GM18868 (cell line): ENCODE measurements at regions not wholly inside any gene's neighbourhood (a gene's known extent, or its start where the extent isn't known, plus 50 kb on each side); places are given as distances from the start of the nearest gene placed in this dataset.
A peak's percentile ranks its signal among the peaks of the same experiment; 100 is the strongest.

Source experiments
- ATAC-seq: cut with Tn5 transposase; IDR thresholded peaks from one replicate; pipeline ENCODE4 v1.9.1; 2021; ENCODE audit warnings: mild to moderate bottlenecking, moderate library complexity; ENCODE audit not compliant: unreplicated experiment

DNA sequence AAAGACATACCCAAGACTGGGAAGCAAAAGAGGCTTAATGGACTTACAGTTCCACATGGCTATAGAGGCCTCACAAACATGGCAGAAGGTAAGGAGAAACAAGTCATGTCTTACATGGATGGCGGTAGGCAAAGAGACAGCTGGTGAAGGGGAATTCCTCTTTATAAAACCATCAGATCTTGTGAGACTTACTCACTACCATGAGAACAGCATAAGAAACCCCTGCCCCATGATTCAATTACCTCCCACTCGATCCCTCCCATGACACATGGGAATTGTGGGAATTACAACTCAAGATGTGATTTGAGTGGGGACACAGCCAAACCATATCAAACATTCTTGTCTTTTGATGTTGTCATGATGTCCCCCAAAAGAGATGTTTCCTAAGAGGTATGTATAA lies 103.3 kb downstream of the DUSP10 start:
- no peak for ATAC-seq

DNA sequence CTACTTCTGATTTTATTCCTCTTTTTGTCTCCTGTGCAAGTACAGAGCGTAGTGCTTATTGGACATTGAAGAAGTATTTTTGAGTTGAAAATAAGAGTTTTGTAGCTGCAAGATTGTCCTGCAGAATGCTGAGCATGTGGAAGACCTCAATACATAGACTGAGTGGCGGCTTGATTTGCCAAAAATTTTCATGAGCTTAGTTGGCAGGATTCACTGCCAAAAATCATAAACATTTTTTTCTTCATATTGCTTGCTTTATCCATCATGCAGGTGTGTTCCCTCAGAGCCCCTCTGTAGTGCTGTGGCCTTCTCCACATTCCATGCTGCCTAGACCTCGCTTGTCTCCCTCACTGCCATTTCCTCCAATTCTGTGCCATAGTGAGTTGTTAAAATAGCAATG lies 100.1 kb downstream of the DUSP10 start:
- no peak for ATAC-seq

DNA sequence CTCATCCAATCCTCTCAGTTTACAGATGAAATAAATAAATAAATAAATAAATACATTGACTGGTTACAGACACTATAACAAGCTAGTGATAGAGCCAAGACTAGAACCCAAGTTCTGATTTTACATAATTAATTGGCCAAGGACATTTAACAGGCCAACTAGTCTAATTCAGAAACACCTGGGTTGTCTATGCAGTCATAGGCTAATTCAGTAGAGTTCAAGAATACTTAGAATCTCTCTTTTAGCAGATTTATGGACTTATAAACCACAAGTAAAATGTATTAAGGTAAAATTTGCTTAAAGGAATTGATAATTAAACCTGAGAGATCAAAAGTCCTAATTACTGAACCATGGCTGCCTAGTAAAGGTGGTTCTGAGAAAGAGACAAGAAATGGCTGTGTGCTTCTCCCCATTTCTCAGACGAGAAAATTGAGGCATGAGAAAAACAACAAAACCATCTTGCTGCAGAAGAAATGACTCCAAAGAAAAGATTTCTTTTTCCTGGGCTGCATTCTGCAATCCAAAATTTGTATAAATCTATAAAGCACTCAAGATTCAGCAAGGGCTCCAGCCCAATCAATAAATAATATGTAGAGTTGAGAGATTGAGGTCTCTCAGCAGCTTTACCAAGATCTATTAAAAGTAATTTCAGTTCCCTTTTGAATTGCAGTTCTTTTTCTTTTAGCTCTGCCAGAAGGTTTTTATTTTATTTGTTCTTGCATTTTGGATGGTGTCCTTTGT lies 98.3 kb downstream of the DUSP10 start:
- ATAC-seq, result peak; percentile 77

DNA sequence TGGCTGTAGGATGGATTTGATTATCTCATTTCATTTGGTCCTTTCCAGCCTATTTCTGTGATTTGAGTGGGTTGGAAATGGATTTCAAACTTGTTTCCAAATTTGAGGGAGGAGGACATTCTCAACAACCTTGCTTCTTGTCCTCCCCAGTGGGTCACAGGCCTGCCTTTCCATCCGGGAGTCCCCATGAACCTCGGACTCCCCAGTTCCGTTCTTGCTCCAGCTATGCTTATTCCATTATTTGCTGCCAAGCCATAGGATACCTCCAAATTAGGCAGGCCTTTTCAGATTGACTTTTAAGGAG lies 97.8 kb downstream of the DUSP10 start:
- ATAC-seq, result peak; percentile 28

DNA sequence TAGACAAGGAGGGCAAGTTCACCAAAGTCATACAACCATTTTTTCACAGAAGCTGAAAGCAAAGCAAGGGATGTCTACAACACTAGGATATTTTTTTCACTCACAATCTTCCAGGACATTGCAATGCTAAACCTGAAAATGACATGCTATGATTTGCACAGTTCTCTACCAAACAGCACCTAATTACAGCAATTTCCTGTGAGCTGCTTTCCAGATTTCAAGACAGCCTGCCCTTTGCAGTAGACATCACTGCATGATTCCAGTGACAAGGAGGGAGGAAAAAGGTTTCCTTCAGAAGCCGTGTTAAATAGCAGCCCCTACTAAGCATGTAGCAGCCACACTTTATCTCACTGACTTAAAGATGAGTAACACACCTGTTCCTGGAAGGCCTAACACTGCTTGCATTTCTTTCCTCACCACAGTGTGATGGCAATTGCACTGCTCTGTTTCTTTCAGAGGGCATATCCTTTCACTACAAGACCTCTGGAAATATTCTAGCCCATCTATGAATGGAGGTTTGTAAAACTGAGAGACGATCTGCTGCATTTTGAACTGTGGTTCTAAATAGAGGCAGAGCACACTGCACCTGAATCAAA lies 97.1 kb downstream of the DUSP10 start:
- ATAC-seq, result no peak

DNA sequence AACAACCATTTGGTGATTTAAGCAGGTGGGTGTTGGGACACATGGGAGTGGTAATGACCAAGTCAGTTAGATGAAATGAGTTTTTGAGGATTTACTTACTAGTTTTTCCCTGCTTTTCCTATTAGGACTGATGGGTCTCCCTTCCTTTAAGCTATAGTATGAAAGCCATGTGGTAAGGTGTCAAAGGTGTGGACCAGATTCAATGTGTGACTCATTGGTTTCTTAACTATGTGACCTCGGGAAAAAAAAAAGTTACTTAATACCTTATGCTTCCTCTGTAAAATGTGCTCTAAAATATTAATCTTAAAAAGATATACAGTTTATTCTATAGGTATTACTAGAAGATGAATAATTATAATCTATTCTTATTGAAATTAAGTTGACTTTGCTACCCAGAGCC lies 93.7 kb downstream of the DUSP10 start:
- ATAC-seq, result no peak
